KMS-11 (cell line): ENCODE measurements at regions not wholly inside any gene's neighbourhood (a gene's known extent, or its start where the extent isn't known, plus 50 kb on each side); places are given as distances from the start of the nearest gene placed in this dataset.

Source experiments
- H2AFZ ChIP-seq: fragments of 200-600 bp; sonication (generic); 2 replicates; pipeline ENCODE4 v1.6.1; 2016; ENCODE audit warnings: antibody characterized with exemption, mixed run types, low read depth
- H3K27ac ChIP-seq: fragments of 200-600 bp; sonication (generic); 2 replicates; pipeline ENCODE4 v1.6.1; 2016; ENCODE audit warnings: mild to moderate bottlenecking, mixed run types
- H3K27me3 ChIP-seq: fragments of 200-600 bp; sonication (generic); 2 replicates; pipeline ENCODE4 v1.6.1; 2017; ENCODE audit warnings: mild to moderate bottlenecking, low read depth, mixed run types, moderate library complexity; ENCODE audit not compliant: insufficient read depth
- H3K36me3 ChIP-seq: fragments of 200-600 bp; sonication (generic); 2 replicates; pipeline ENCODE4 v1.6.1; 2017; ENCODE audit warnings: mild to moderate bottlenecking, mixed run types; ENCODE audit not compliant: insufficient read depth
- H3K4me1 ChIP-seq: fragments of 200-600 bp; sonication (generic); 2 replicates; pipeline ENCODE4 v1.6.1; 2016; ENCODE audit warnings: mild to moderate bottlenecking, low read depth, mixed run types; ENCODE audit not compliant: poor library complexity, severe bottlenecking
- H3K4me2 ChIP-seq: fragments of 200-600 bp; sonication (generic); 2 replicates; pipeline ENCODE4 v1.7.0; 2016; ENCODE audit warnings: mild to moderate bottlenecking, mixed run types
- H3K4me3 ChIP-seq: fragments of 200-600 bp; sonication (generic); IDR thresholded peaks from 2 replicates; pipeline ENCODE4 v1.6.1; 2017; ENCODE audit warnings: low read depth, low read length, mixed read lengths; ENCODE audit not compliant: insufficient read depth
- H3K79me2 ChIP-seq: fragments of 200-600 bp; sonication (generic); 2 replicates; pipeline ENCODE4 v1.6.1; 2016; ENCODE audit warnings: low read depth, mixed run types; ENCODE audit not compliant: insufficient read depth
- H3K9ac ChIP-seq: fragments of 200-600 bp; sonication (generic); 2 replicates; pipeline ENCODE4 v1.6.1; 2016; ENCODE audit warnings: mild to moderate bottlenecking, mixed run types
- H4K20me1 ChIP-seq: fragments of 200-600 bp; sonication (generic); 2 replicates; pipeline ENCODE4 v1.6.1; 2016; ENCODE audit warnings: mild to moderate bottlenecking, mixed run types; ENCODE audit not compliant: insufficient read depth
- CTCF ChIP-seq: fragments of 200-600 bp; sonication (generic); conservative IDR thresholded peaks from 2 replicates; pipeline ENCODE4 v1.6.1; 2017; ENCODE audit warnings: low read depth, mild to moderate bottlenecking, antibody characterized with exemption, low read length, moderate library complexity, mixed read lengths

- Histone ChIP-seq H3K4me2 (no peak overlapping the region), H3K36me3 (no peaks in the 10 kb centered on the region), H3K4me3 (no peak overlapping the region), H3K27me3 (no peaks in the 10 kb centered on the region), H3K4me1 (no peaks in the 10 kb centered on the region), H3K27ac (no peak overlapping the region), H3K79me2 (no peaks in the 10 kb centered on the region), H4K20me1 (no peaks in the 10 kb centered on the region), H3K9ac (no peak overlapping the region), H2AFZ (no peak overlapping the region)
- TF ChIP-seq CTCF: no peak
These were observed 171.4 kb downstream of the ASB9 start for GRCh38 chrX:15098505-15098904.

GRCh38 chrX:15087747-15088146 lies 182.1 kb downstream of the ASB9 start:
- no peaks in the 10 kb centered on the region for H4K20me1 ChIP-seq
- H3K79me2 ChIP-seq: no peaks in the 10 kb centered on the region
- no peak overlapping the region for H3K27ac ChIP-seq
- H3K4me1 ChIP-seq: no peaks in the 10 kb centered on the region
- no peak overlapping the region for H2AFZ ChIP-seq
- H3K36me3 ChIP-seq: no peaks in the 10 kb centered on the region
- H3K4me2 ChIP-seq: no peak overlapping the region
- H3K4me3 ChIP-seq: no peak overlapping the region
- no peak overlapping the region for H3K9ac ChIP-seq
- TF ChIP-seq CTCF: no peak
- no peaks in the 10 kb centered on the region for H3K27me3 ChIP-seq

- Histone ChIP-seq H3K4me3 (no peak overlapping the region), H3K79me2 (no peaks in the 10 kb centered on the region), H3K4me2 (no peak overlapping the region), H3K27me3 (no peaks in the 10 kb centered on the region), H3K9ac (no peak overlapping the region), H2AFZ (no peak overlapping the region), H3K36me3 (no peaks in the 10 kb centered on the region), H3K4me1 (no peaks in the 10 kb centered on the region), H3K27ac (no peak overlapping the region), H4K20me1 (no peaks in the 10 kb centered on the region)
- TF ChIP-seq CTCF: no peak
These were observed 196.6 kb downstream of the ASB9 start for GRCh38 chrX:15073313-15073712.

GRCh38 chrX:15072880-15073279 lies 197.0 kb downstream of the ASB9 start:
- no peak for TF ChIP-seq CTCF
- H3K4me2 ChIP-seq: no peak overlapping the region

More at GRCh38 chrX:15072880-15073279, 197.0 kb downstream of the ASB9 start:
- no peak overlapping the region for H2AFZ ChIP-seq
- H4K20me1 ChIP-seq: no peaks in the 10 kb centered on the region
- no peaks in the 10 kb centered on the region for H3K79me2 ChIP-seq
- H3K4me1 ChIP-seq: no peaks in the 10 kb centered on the region
- no peak overlapping the region for H3K4me3 ChIP-seq
- H3K27ac ChIP-seq: no peak overlapping the region
- H3K27me3 ChIP-seq: no peaks in the 10 kb centered on the region
- no peak overlapping the region for H3K9ac ChIP-seq
- no peaks in the 10 kb centered on the region for H3K36me3 ChIP-seq
